ENCODE measurements at regions not wholly inside any gene's neighbourhood (a gene's known extent, or its start where the extent isn't known, plus 50 kb on each side); places are given as distances from the start of the nearest gene placed in this dataset.

DNA sequence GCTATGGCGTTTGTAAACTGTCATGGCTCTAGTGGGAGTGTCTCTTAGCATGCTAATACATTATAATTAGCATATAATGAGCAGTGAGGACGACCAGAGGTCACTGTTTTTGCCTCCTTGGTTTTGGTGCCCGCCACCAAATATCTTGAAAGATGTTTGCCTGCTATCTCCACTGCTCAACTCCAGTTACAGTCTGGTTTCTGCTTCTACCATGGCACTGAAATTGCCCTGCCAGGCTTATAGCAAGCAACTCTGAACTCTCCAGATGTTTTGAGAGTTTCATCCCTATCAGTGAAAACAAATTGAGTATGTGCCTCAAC, 122.1 kb upstream of the SPRY4 start:
- no peak for TF ChIP-seq POLR2A (IDR thresholded peaks at IDR 0.05; ENCODE audit: low read depth, low read length)
- no peak for TF ChIP-seq POLR2AphosphoS5 (IDR thresholded peaks at IDR 0.05; ENCODE audit: low read depth, low read length)
- TF ChIP-seq POU2F2 (IDR thresholded peaks at IDR 0.05; ENCODE audit: low read depth, low read length) = no peak
- TF ChIP-seq PAX5 (IDR thresholded peaks at IDR 0.05; ENCODE audit: insufficient read depth, low read length, severe bottlenecking) = no peak
- no peak for TF ChIP-seq TAF1 (IDR thresholded peaks at IDR 0.05; ENCODE audit: low read depth, low read length)

Data from GM12891 (cell line).